Dendritic cell treated with granulocyte-macrophage colony-stimulating factor and Interleukin-4, amounts not matched to agents 40 ng/mL and 50 ng/mL, for 4 days (primary cell): ENCODE measurements at regions not wholly inside any gene's neighbourhood (a gene's known extent, or its start where the extent isn't known, plus 50 kb on each side); places are given as distances from the start of the nearest gene placed in this dataset.

Experiments used
- H3K27ac Mint-ChIP-seq: one replicate; pipeline ENCODE4 v1.8.0; 2022; ENCODE audit warnings: mild to moderate bottlenecking, mixed read lengths
- H3K27me3 Mint-ChIP-seq: one replicate; pipeline ENCODE4 v1.8.0; 2022; ENCODE audit warnings: mild to moderate bottlenecking, mixed read lengths
- H3K36me3 Mint-ChIP-seq: one replicate; pipeline ENCODE4 v1.8.0; 2022; ENCODE audit warnings: low read depth, mixed read lengths
- H3K4me1 Mint-ChIP-seq: one replicate; pipeline ENCODE4 v1.8.0; 2022; ENCODE audit warnings: low read depth, mixed read lengths
- H3K4me3 Mint-ChIP-seq: one replicate; pipeline ENCODE4 v1.8.0; 2022; ENCODE audit warnings: mild to moderate bottlenecking, moderate library complexity, mixed read lengths
- H3K9me3 Mint-ChIP-seq: one replicate; pipeline ENCODE4 v1.8.0; 2022; ENCODE audit warnings: mixed read lengths
- intact Hi-C: fragments of 100-400 bp; cut with micrococcal nuclease; formaldehyde crosslinking; loops from one replicate; pipeline ENCODE4 v1.15.0; 2022

- Mint-ChIP-seq H3K36me3 (no peaks in the 10 kb centered on the region), H3K4me1 (no peaks in the 10 kb centered on the region), H3K27me3 (no peaks in the 10 kb centered on the region), H3K27ac (no peak overlapping the region), H3K4me3 (no peak overlapping the region), H3K9me3 (peaks cover 3% of the 10 kb centered on the region)
- intact Hi-C loops = no loop called here
Measured at GRCh38 chr5:26245321-26245720, 793.1 kb downstream of the CDH9 start.

- no peak overlapping the region for H3K27ac Mint-ChIP-seq
- H3K36me3 Mint-ChIP-seq = no peaks in the 10 kb centered on the region
- peaks cover 28% of the 10 kb centered on the region for H3K9me3 Mint-ChIP-seq
- no peaks in the 10 kb centered on the region for H3K4me1 Mint-ChIP-seq
- intact Hi-C loops = no loop called here
- H3K4me3 Mint-ChIP-seq = no peak overlapping the region
- H3K27me3 Mint-ChIP-seq = no peaks in the 10 kb centered on the region
Measured at GRCh38 chr5:26239588-26239987, 798.8 kb downstream of the CDH9 start.

DNA sequence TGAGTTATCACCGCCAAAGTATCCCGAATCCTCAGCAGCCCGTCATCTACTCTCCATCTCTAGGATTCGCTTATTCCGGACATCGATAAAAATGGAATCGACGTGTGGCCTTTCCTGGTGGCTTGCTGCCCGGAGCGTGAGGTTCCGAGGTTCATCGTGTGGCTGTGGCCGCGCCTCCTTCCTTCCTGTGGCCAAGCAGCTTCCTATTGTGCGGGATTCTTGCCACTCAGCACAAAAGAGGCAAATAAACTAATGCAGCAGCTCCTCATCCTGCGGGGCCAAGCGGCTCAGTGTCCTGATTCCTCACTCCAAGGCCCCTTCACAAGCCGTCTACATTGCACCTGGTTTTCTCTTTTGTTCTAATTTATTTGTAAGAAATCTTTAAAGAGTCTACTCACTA, 800.9 kb downstream of the CDH9 start:
- intact Hi-C loops = no loop called here
- Mint-ChIP-seq H3K9me3 (peaks cover 49% of the 10 kb centered on the region), H3K27me3 (no peaks in the 10 kb centered on the region), H3K27ac (no peak overlapping the region), H3K36me3 (no peaks in the 10 kb centered on the region), H3K4me3 (no peak overlapping the region), H3K4me1 (no peaks in the 10 kb centered on the region)

- Mint-ChIP-seq H3K4me3 (no peak overlapping the region), H3K9me3 (peaks cover 52% of the 10 kb centered on the region), H3K27me3 (no peaks in the 10 kb centered on the region), H3K36me3 (no peaks in the 10 kb centered on the region), H3K4me1 (no peaks in the 10 kb centered on the region), H3K27ac (no peak overlapping the region)
- intact Hi-C loops = no loop called here
Measured at GRCh38 chr5:26236936-26237335, 801.5 kb downstream of the CDH9 start.

DNA sequence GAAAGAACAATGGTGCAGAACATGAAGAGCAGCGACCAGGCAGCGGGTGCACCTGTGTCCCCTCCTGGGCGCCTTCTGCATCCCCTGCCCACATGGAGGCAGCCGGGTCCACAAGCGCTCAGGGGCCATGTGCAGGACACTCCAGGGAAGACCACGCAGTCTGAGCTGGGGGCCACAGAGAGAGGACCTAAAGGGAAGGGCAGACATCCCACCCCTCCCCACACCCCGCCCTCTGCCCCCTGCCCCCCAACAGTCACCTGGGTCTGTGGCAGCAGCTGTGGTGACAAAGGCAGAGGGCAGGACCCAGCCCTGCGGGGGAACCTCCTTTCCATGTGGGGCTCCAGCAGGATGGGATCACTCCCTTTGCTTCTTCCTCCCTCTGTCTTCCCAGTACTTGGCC, 805.7 kb downstream of the CDH9 start:
- Mint-ChIP-seq H3K4me3 (no peak overlapping the region), H3K4me1 (no peaks in the 10 kb centered on the region), H3K9me3 (peaks cover 74% of the 10 kb centered on the region), H3K27ac (no peak overlapping the region), H3K36me3 (no peaks in the 10 kb centered on the region), H3K27me3 (no peaks in the 10 kb centered on the region)
- intact Hi-C loops = no loop called here

DNA sequence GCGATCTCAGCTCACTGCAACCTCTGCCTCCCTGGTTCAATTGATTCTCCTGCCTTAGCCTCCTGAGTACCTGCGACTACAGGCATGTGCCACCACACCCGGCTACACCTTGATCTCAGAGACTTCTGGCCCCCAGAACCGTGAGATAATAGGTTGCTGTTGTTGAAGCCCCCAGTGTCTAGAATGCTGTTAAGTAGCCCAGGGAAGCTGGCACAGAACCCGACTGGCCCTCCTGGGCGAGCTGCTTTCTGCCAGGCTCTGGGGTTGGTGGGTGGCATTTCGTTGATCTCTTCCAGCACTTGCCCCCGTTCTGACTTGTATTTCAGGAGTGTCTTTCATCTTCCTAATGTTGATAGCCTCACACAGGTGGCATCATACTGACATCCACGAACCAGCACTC, 807.1 kb downstream of the CDH9 start:
- Mint-ChIP-seq H3K4me3 (no peak overlapping the region), H3K27ac (no peak overlapping the region), H3K9me3 (peaks cover 80% of the 10 kb centered on the region), H3K4me1 (no peaks in the 10 kb centered on the region), H3K36me3 (no peaks in the 10 kb centered on the region), H3K27me3 (no peaks in the 10 kb centered on the region)
- intact Hi-C loops = no loop called here

DNA sequence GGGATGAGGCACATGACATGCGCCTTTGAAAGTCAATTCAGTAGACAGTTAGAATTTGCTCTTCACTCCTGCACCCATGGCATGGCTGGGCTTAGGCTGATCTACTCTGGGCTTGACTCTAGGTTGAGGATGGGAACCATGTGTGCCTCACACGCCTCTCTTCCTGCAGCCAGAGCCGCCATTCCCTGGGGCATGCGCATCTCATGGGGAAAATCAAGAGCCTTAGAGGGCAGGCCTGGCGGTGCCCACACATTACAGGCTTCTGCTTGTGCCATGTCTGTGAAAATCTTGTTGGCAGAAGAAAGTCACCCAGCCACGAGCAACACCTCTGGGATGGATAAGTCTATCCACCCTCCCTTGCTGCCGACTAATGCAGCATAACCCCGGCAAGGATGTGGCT, 808.5 kb downstream of the CDH9 start:
- H3K4me1 Mint-ChIP-seq = no peaks in the 10 kb centered on the region
- H3K4me3 Mint-ChIP-seq = no peak overlapping the region
- intact Hi-C loops = no loop called here
- no peaks in the 10 kb centered on the region for H3K36me3 Mint-ChIP-seq
- H3K27ac Mint-ChIP-seq = no peak overlapping the region
- H3K9me3 Mint-ChIP-seq = peaks cover 94% of the 10 kb centered on the region
- no peaks in the 10 kb centered on the region for H3K27me3 Mint-ChIP-seq

DNA sequence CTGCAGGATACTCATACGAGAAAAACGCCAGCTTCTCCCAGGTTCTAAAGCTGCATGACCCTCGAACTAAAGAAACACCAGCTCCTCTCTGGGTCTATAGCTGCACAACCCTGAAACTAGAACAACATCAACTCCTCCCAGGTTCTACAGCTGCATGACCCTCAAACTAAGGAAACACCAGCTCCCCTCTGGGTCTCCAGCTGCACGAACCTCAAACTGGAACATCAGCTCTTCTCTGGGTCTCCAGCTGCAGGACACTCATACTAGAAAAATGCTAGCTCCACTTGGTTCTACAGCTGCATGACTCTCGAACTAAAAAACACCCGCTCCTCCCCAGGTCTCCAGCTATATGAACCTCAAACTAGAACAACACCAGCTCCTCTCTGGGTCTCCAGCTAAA, 811.1 kb downstream of the CDH9 start:
- peaks cover 81% of the 10 kb centered on the region for H3K9me3 Mint-ChIP-seq
- intact Hi-C loops = no loop called here

DNA sequence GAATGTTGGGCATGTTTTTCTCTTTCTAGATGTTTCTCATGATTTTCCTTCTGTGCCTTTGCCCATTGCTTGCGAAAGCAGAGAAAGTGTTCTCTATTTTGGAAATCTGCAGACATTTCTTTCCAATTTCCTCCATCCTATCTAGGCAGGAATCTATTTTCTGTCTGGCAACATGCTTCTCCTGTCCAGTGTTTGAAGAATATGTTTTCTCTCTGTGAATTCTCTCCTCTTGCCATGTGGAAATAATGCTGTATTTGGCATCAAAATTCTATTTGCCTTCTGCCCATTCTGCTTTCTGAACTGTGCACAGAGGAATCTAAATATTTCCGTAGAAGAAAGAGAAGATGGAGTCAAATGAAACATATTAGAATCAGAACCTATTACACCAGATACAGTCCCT, 833.3 kb downstream of the CDH9 start:
- Mint-ChIP-seq H3K4me1 (no peaks in the 10 kb centered on the region), H3K36me3 (no peaks in the 10 kb centered on the region), H3K27ac (no peak overlapping the region), H3K27me3 (no peaks in the 10 kb centered on the region), H3K9me3 (peaks cover 9% of the 10 kb centered on the region), H3K4me3 (no peak overlapping the region)
- intact Hi-C loops = no loop called here

More for the DNA sequence above, 811.1 kb downstream of the CDH9 start:
- Mint-ChIP-seq H3K27me3 (no peaks in the 10 kb centered on the region), H3K36me3 (no peaks in the 10 kb centered on the region), H3K27ac (no peak overlapping the region), H3K4me1 (no peaks in the 10 kb centered on the region), H3K4me3 (no peak overlapping the region)

GRCh38 chr5:26193626-26194025, 844.8 kb downstream of the CDH9 start:
- H3K9me3 Mint-ChIP-seq = peaks cover 9% of the 10 kb centered on the region
- no peak overlapping the region for H3K4me3 Mint-ChIP-seq
- H3K27ac Mint-ChIP-seq = no peak overlapping the region
- no peaks in the 10 kb centered on the region for H3K36me3 Mint-ChIP-seq
- intact Hi-C loops = no loop called here
- H3K4me1 Mint-ChIP-seq = no peaks in the 10 kb centered on the region
- H3K27me3 Mint-ChIP-seq = no peaks in the 10 kb centered on the region

GRCh38 chr5:26192486-26192885, 845.9 kb downstream of the CDH9 start:
- H3K27ac Mint-ChIP-seq = no peak overlapping the region
- peaks cover 9% of the 10 kb centered on the region for H3K9me3 Mint-ChIP-seq
- intact Hi-C loops = no loop called here
- no peaks in the 10 kb centered on the region for H3K4me1 Mint-ChIP-seq
- no peaks in the 10 kb centered on the region for H3K36me3 Mint-ChIP-seq
- no peak overlapping the region for H3K4me3 Mint-ChIP-seq
- no peaks in the 10 kb centered on the region for H3K27me3 Mint-ChIP-seq

DNA sequence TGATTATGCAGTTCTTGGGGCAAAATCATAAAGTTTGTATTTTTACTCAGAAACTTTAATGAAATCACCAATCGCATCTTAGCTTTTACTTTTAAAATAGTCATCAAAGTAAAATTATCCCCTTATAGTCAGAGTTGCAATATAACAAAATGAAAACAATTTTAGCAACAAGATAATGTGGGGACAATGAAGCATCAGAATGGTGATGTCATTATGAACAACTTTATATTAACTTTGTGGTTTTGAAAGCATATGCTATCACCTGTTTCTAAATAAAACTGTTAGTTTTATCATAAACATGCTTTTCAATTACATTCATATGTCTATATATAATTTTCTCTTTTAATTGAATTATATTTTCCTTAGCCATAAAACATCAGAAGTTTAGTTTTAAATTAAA, 856.8 kb downstream of the CDH9 start:
- Mint-ChIP-seq H3K9me3 (peaks cover 13% of the 10 kb centered on the region), H3K4me1 (no peaks in the 10 kb centered on the region), H3K4me3 (no peak overlapping the region), H3K27ac (no peak overlapping the region), H3K36me3 (no peaks in the 10 kb centered on the region), H3K27me3 (no peaks in the 10 kb centered on the region)
- intact Hi-C loops = no loop called here

- H3K27me3 Mint-ChIP-seq = no peaks in the 10 kb centered on the region
- intact Hi-C loops = no loop called here
- no peaks in the 10 kb centered on the region for H3K4me1 Mint-ChIP-seq
- no peak overlapping the region for H3K4me3 Mint-ChIP-seq
- no peak overlapping the region for H3K27ac Mint-ChIP-seq
- peaks cover 40% of the 10 kb centered on the region for H3K9me3 Mint-ChIP-seq
- H3K36me3 Mint-ChIP-seq = no peaks in the 10 kb centered on the region
Measured at GRCh38 chr5:26148569-26149107, 889.7 kb downstream of the CDH9 start.

DNA sequence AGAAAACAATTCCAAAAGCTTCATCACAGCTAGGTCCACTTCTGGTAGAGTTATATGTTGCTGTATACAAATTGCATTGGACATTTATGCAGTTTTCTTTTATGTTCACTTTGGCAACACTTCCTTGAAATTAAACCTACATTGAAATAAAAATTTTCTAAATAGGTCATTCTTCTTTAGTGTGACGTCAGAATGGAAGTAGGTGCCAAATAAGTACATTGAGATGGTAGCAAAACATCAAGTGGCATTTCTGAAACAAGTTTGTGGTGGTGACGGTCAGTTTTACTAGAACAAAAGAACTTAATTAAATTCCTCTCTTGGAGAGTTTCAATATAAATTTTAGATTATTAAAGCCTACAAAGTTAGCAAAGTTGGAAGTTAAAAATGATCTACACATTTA, 895.1 kb downstream of the CDH9 start:
- no peak overlapping the region for H3K4me3 Mint-ChIP-seq
- H3K27me3 Mint-ChIP-seq = no peaks in the 10 kb centered on the region
- H3K36me3 Mint-ChIP-seq = no peaks in the 10 kb centered on the region
- no peak overlapping the region for H3K27ac Mint-ChIP-seq
- no peaks in the 10 kb centered on the region for H3K9me3 Mint-ChIP-seq
- intact Hi-C loops = no loop called here
- no peaks in the 10 kb centered on the region for H3K4me1 Mint-ChIP-seq

- intact Hi-C loops = no loop called here
- H3K4me1 Mint-ChIP-seq = no peaks in the 10 kb centered on the region
- no peak overlapping the region for H3K4me3 Mint-ChIP-seq
- H3K27me3 Mint-ChIP-seq = no peaks in the 10 kb centered on the region
- no peak overlapping the region for H3K27ac Mint-ChIP-seq
- no peaks in the 10 kb centered on the region for H3K36me3 Mint-ChIP-seq
- no peaks in the 10 kb centered on the region for H3K9me3 Mint-ChIP-seq
Measured at GRCh38 chr5:26121338-26121737, 917.0 kb downstream of the CDH9 start.
